GM21381 (cell line): ENCODE measurements at regions not wholly inside any gene's neighbourhood (a gene's known extent, or its start where the extent isn't known, plus 50 kb on each side); places are given as distances from the start of the nearest gene placed in this dataset.
"Not testable (repeated sequence)": the region's sequence is repeated elsewhere in the genome, so short reads cannot be mapped to it uniquely, and the experiment has no call there.

Experiments
- ATAC-seq: cut with Tn5 transposase; IDR thresholded peaks from one replicate; pipeline ENCODE4 v1.9.1; 2021; ENCODE audit warnings: mild to moderate bottlenecking, moderate library complexity; ENCODE audit not compliant: unreplicated experiment

DNA sequence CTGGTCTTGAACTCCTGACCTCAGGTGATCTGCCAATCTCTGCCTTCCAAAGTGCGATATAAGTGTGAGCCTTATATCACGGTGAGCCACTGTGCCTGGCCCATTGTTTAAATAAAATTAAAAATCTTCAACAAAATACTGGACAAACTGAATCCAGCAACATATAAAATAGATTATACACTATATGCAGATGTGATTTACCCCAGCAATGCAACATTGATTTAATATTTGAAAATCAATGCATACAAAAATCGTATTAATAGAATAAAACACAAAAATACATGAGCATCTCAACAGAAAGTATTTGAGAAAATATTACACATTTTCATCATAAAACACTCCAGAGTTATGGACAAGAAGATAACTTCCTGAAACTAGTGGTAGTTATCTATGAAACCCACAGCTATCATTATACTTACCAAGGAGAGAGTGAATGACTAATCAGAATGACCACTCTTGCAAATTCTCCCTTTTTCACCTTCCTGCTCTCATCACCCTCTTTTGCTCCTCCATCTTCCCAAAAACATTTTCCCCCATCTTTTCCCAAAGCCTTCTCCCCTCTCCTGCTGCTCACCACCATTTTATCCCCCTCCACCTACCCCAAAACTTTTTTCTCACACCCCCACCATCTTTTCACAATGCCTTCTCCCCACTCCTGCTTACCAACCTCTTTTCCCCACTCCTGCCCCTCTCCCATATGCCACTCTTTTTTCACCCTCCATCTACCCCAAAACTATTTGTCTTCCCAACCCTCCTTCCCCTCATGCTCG lies 122.1 kb upstream of the VPREB1 start:
- no peak for ATAC-seq

GRCh38 chr22:22121445-22121844 lies 123.1 kb upstream of the VPREB1 start:
- no peak for ATAC-seq

- no peak for ATAC-seq
Measured at GRCh38 chr22:22120160-22120559, 124.4 kb upstream of the VPREB1 start.

- no peak for ATAC-seq
Measured at GRCh38 chr22:22118987-22119386, 125.6 kb upstream of the VPREB1 start.

- not testable (repeated sequence) for ATAC-seq
Measured at GRCh38 chr22:22117864-22118544, 126.6 kb upstream of the VPREB1 start.

DNA sequence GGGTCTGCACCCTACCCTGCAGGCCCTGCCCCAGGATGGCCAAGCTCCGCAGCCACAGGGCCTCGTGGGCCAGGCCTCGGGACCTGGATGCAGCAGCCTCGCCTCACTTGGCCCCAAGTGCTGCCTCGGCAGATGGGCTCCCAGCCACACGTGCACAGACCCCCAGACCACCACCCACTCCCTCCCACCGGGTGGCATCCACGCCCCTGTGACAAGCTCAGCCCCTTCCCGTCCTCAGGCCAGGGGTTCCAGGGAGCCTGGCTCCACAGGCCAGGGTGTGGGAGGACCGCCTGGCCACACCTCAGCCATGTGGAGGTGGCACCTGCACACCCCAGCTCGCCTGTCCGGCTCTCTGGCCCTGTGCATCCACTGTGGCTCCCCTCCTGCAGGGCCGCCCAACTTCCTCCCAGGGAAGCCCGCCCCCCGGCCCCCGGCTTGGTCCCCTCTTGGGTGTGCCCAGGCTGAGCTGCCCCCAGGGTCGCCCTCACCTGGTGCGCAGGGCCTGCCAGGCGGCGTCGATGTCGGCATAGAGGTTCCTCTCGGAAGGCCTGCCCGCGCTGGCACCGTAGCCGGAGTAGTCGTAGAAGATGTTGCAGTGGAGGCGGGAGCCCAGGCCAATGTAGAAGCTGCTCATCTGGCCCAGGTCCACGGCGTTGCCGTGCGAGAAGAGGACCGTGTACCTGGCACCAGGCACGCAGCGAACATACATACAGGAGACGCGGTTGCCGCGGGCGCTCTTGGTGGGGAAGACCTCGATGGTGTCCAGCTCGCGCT lies 127.4 kb upstream of the VPREB1 start:
- ATAC-seq: not testable (repeated sequence)

DNA sequence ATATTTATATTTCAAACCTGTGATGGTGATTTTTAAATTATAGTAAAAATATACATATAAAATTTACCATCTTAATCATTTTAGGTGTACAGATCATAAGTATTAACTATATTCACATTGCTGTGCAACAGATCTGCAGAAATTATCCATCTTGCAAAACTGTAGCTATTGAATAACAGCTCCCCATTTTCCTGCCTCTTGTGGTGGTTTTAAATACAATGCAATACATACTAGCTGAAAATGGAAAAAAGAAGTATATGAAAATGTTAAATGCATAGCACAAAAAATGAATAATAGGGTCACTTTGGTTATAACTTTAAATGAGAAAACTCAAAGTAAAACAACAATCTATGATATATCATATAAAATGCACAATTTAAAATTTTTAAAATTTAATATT lies 130.9 kb upstream of the VPREB1 start:
- ATAC-seq: no peak

GRCh38 chr22:22112533-22113294 lies 130.1 kb upstream of the TOP3B start:
- ATAC-seq: no peak

- ATAC-seq: no peak
Measured at GRCh38 chr22:22111983-22112382, 129.4 kb upstream of the TOP3B start.

DNA sequence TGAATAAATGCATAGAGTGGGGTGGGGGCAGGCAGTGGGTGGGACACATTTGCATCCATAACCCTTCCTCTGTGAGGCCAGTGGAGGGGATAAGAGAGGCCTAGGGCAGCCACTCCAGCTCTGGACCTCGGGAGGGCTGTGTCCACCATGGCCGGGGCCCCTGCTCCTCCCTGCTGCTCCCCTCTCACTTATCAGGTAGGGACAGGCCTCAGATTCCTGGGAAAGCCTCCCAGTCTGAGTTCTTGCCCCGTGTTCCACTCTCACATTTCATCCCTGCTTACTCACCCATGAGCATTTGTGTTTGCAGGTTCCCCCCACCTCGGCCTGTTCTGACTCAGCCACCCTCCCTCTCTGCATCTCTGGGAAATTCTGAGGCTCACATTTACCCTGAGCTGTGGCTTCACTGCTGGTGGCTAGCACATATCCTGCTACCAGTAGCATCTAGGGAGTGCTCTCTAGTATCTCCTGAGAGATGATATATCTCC lies 128.7 kb upstream of the TOP3B start:
- peak; percentile 57 for ATAC-seq

- ATAC-seq: peak; percentile 92
Measured at GRCh38 chr22:22110548-22111266, 128.1 kb upstream of the TOP3B start.

- no peak for ATAC-seq
Measured at GRCh38 chr22:22109693-22110466, 127.3 kb upstream of the TOP3B start.

DNA sequence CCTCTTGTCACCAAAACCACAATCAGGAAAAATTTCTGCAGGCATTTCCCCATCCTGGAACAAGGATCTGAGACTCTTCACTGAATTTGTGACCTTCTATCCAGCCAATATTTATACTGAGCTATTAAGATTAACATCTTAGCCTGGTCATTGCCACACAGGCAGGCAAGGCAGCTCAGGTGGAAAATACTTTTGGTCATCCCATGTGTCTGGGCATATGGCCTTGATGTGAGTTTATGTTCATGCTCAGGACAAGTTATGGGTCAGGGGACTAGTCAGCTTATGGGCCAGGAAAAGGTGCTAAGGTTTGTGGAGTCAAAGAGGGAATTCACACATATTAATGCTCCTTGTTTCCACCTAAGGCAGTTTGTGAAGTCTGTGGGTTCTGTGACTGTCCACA lies 124.3 kb upstream of the TOP3B start:
- ATAC-seq: no peak

- no peak for ATAC-seq
Measured at GRCh38 chr22:22105364-22105763, 122.8 kb upstream of the TOP3B start.

DNA sequence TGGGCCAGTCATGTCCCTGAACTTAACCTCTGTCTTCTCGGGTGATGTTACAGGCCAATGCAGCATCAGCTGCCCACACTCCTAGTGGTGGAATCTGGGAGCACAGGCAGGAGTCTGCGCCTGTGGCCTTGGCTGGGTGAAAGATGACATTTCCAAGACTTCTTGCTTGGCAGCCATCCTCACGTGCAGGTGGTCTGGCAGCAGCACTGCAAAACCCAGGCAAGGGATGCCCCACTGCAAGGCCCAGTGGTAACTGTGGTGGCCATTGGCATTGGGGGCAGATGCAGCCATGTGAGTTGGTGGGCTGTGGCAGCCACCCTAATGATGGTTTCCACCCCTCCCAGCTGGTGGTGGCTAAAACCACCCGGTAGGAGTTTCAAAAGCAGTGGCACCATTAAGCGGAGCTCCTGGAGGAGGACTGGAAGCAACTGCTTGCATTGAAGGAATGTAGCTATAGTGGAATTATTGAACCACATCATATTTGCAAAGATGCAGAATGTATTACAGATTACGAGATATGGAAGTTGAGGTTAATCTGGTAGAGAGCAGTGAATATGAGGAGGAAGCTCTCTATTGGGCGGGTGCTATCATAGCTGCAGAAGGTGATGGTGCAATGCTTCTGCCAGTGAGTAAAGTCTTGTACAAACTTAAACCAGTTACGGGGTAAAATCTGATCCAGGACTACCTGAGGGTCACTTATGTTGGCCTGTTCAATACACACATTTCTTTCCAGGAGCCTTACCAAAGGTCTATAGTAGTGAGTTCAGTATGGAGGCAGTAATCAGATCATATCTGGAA lies 120.7 kb upstream of the TOP3B start:
- no peak for ATAC-seq

GRCh38 chr22:22099833-22100812 lies 117.5 kb upstream of the TOP3B start:
- no peak for ATAC-seq

DNA sequence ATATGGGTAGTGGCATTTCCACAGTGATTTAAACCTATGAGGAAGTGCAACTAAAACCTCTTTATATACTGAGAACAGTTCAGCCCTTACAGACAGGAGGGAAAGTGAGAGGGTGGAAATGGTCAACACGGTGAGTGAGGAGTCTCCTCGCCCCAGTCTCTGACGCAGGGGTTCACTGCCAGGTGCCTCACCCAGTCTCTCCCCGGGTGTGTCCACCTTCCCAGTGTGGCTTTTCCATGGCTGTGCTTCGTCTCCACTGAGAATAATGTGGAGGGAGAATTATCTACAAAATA lies 116.6 kb upstream of the TOP3B start:
- ATAC-seq: no peak
